Prostate gland (tissue), 2 donors: ENCODE measurements at regions not wholly inside any gene's neighbourhood (a gene's known extent, or its start where the extent isn't known, plus 50 kb on each side); places are given as distances from the start of the nearest gene placed in this dataset.
"Not testable (repeated sequence)": the region's sequence is repeated elsewhere in the genome, so short reads cannot be mapped to it uniquely, and the experiment has no call there.

Experiments used
- CTCF ChIP-seq, 4 experiments: fragments of 200-600 bp in 2 of 4; fragments of 450-650 bp in 2 of 4; sonication (generic) in 2 of 4; IDR thresholded peaks; 1 replicate in 3 of 4; 2 replicates in 1 of 4; pipeline ENCODE4 v1.5.1; 2016 to 2019; ENCODE audit warnings: antibody characterized with exemption in 4 of 4, mild to moderate bottlenecking in 2 of 4, moderate library complexity in 2 of 4
- POLR2AphosphoS5 ChIP-seq: sonication (generic); formaldehyde crosslinking; IDR thresholded peaks from one replicate; pipeline ENCODE4 v1.6.1; 2017; ENCODE audit warnings: antibody characterized with exemption

GRCh38 chr6:84565718-84566117, 198.7 kb downstream of the TBX18 start:
- not testable (repeated sequence) for TF ChIP-seq CTCF (IDR thresholded peaks at IDR 0.05); POLR2AphosphoS5
